ENCODE measurements at regions not wholly inside any gene's neighbourhood (a gene's known extent, or its start where the extent isn't known, plus 50 kb on each side); places are given as distances from the start of the nearest gene placed in this dataset.

DNA sequence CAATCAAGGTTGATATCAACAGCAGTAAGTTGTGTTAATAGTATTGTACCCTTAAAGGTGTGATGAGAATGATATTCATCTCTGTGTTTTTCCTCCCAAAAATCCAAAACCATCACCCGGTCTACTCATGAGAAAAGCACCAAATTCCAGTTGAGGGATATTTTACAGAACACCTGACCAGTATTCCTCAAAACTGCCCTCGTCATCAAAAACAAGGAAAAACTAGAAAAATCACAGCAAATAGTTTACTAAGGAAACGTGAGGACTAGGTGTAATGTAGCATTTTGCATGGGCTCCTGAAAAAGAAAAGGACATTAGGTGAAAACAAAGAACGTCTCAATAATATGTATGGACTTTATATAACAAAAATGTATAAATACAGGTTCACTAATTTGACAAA is 394.4 kb upstream of the NRSN1 start:
- H3K27ac ChIP-seq: no peak overlapping the region
- TF ChIP-seq, protein P1, sequence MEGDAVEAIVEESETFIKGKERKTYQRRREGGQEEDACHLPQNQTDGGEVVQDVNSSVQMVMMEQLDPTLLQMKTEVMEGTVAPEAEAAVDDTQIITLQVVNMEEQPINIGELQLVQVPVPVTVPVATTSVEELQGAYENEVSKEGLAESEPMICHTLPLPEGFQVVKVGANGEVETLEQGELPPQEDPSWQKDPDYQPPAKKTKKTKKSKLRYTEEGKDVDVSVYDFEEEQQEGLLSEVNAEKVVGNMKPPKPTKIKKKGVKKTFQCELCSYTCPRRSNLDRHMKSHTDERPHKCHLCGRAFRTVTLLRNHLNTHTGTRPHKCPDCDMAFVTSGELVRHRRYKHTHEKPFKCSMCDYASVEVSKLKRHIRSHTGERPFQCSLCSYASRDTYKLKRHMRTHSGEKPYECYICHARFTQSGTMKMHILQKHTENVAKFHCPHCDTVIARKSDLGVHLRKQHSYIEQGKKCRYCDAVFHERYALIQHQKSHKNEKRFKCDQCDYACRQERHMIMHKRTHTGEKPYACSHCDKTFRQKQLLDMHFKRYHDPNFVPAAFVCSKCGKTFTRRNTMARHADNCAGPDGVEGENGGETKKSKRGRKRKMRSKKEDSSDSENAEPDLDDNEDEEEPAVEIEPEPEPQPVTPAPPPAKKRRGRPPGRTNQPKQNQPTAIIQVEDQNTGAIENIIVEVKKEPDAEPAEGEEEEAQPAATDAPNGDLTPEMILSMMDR (conservative IDR thresholded peaks at IDR 0.05): no peak
- TF ChIP-seq ZFX (IDR thresholded peaks at IDR 0.05): no peak

DNA sequence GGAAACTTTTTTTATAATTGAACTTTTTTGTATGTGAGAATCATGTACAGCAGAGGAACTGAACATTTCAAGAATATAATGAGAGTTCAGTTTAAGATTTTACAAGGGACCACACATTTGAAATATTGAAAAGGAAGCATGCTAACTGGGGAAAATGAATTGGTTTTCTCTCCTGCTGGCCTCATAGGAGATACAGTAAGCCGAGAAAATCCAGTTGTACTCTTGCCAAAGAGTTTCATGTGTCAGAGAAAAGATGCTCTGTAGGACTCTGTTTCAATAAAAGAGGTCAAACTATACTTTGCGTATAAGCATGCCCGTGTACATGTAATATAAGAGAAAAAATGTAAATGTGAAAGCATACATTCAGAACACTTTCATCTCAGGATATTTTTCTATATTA is 393.5 kb upstream of the NRSN1 start:
- H3K27ac ChIP-seq: no peak overlapping the region
- TF ChIP-seq ZFX (IDR thresholded peaks at IDR 0.05): no peak
- TF ChIP-seq, protein P1 (conservative IDR thresholded peaks at IDR 0.05): no peak

DNA sequence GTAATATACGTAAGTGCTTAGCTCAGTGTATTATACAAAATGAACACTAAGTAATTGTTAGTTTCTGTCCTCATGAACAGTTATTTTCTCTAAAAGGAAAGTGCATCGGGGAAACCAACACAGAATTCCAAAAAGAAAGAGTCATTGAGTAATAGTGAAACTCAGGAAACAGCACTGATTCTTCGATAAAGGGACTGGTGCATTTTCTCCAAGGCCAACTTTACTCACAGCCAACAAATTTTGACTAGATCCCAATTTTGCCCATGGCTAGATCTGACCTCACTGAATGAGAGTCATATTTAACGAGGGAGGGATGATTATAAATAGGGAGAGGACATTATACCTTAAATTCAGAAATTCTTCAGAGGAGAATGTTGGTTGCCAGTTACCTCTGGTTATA is 390.9 kb upstream of the NRSN1 start:
- TF ChIP-seq, protein P1 (conservative IDR thresholded peaks at IDR 0.05): no peak
- no peak for TF ChIP-seq ZFX (IDR thresholded peaks at IDR 0.05)

DNA sequence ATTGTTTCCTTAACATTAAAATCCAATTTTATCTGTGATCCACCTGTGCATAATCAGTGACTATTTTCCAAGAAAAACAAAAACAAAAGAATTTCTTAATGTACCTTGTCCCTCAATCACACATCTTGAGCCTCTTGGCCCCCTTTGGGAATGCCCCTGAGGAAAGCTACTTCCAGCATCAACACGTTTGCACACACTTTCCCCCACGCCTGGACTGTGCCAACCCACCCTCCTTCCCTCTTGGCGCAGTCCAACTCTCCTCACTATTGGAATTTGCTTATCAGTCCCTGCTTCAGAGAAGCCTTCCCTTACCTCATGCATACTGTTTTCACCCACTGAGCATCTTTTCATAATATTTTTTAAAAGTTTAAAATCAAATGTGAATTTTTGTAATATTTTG is 389.4 kb upstream of the NRSN1 start:
- H3K27ac ChIP-seq: no peak overlapping the region
- TF ChIP-seq, protein P1 (conservative IDR thresholded peaks at IDR 0.05): no peak
- TF ChIP-seq ZFX (IDR thresholded peaks at IDR 0.05): no peak

More for the DNA sequence above, 390.9 kb upstream of the NRSN1 start:
- H3K27ac ChIP-seq: no peak overlapping the region

DNA sequence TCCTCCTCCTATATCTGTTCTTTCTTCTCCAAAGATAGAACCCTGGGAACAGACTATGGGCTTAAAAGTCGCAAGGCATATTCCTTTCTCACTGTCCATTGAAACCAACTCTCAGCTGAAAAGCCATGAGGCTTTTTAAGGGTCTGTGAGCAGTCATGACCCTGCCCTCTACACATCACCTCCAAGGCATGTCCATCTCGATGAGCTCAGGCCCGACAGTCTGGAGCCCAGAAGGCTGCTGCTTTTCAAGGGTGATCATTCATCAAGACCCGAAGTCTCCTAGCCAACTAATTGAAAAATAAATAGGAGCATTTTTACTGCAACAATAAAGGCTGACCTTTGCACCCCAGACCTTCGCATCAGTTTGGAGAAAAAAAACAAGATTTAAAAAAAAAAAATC is 378.8 kb upstream of the NRSN1 start:
- no peak overlapping the region for H3K27ac ChIP-seq
- no peak for TF ChIP-seq ZFX (IDR thresholded peaks at IDR 0.05)
- TF ChIP-seq, protein P1 (conservative IDR thresholded peaks at IDR 0.05): no peak

DNA sequence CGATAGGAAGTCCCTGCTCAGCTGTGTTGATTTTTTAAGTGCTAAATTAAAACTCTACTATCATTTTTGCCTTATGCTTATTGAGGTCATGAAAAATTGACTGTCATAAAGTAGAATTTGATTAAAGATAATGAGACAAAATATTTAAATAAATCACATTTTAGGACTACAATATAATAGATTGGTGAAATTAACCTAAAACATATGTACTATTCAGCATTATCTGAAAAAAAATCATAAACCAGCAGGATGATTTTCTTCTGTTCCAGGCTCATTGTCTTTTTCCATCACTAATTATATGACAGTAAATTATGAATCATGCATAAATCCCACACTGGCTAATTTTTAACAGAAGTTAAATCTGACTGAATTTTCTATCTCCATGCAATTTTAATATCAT is 373.6 kb upstream of the NRSN1 start:
- no peak overlapping the region for H3K27ac ChIP-seq
- TF ChIP-seq, protein P1 (conservative IDR thresholded peaks at IDR 0.05): no peak
- TF ChIP-seq ZFX (IDR thresholded peaks at IDR 0.05): no peak

DNA sequence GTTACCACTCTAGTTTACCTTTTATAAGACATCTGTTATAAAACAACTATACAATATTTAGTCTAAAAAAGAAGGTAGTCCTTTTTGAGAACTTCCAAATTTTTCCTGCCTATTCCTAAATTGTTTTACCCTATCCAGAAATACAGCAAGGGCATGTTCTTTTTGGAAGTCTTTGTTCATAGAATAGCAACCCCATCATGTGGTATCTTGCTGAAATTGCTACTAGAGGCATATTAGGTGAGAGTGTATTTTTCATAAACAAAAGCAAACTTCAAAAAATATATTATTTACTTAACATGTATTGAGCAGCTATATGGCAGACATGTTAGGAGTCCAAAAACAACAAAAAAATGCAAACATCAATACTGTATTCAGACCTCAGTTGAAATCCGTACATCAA is 371.8 kb upstream of the NRSN1 start:
- H3K27ac ChIP-seq: no peak overlapping the region
- TF ChIP-seq, protein P1 (conservative IDR thresholded peaks at IDR 0.05): peak; percentile 66
- TF ChIP-seq ZFX (IDR thresholded peaks at IDR 0.05): no peak
